Esophagus muscularis mucosa (tissue), 3 donors: ENCODE measurements at regions not wholly inside any gene's neighbourhood (a gene's known extent, or its start where the extent isn't known, plus 50 kb on each side); places are given as distances from the start of the nearest gene placed in this dataset.

ENCODE experiments used
- CTCF ChIP-seq, 3 experiments: fragments of 200-600 bp in 2 of 3; fragments of 450-650 bp in 1 of 3; sonication (generic) in 2 of 3; IDR thresholded peaks; one replicate each; pipeline ENCODE4 v1.5.1; 2017 to 2019; ENCODE audit warnings: antibody characterized with exemption in 3 of 3, mild to moderate bottlenecking in 2 of 3, moderate library complexity in 1 of 3
- POLR2A ChIP-seq: fragments of 450-650 bp; IDR thresholded peaks from one replicate; pipeline ENCODE4 v1.6.1; 2017; ENCODE audit warnings: antibody characterized with exemption, moderate library complexity, mild to moderate bottlenecking, low read depth

- TF ChIP-seq CTCF (IDR thresholded peaks at IDR 0.05) (no peak), POLR2A (no peak)
Measured at GRCh38 chr10:33688506-33688905, 354.0 kb upstream of the NRP1 start.
